ENCODE measurements at regions not wholly inside any gene's neighbourhood (a gene's known extent, or its start where the extent isn't known, plus 50 kb on each side); places are given as distances from the start of the nearest gene placed in this dataset.

- no peak for DNase-seq (ENCODE audit: low read depth in 2 of 2)
Observed at GRCh38 chr7:36096460-36097095, 56.5 kb upstream of the EEPD1 start.

GRCh38 chr7:36098096-36098495 lies 55.0 kb upstream of the EEPD1 start:
- no peak for DNase-seq (ENCODE audit: low read depth in 2 of 2)

GRCh38 chr7:36100226-36100625 lies 52.8 kb upstream of the EEPD1 start:
- no peak for DNase-seq (ENCODE audit: low read depth in 2 of 2)

GRCh38 chr7:36100634-36101033 lies 52.4 kb upstream of the EEPD1 start:
- no peak for DNase-seq (ENCODE audit: low read depth in 2 of 2)
